MCF 10A (cell line): ENCODE measurements at regions not wholly inside any gene's neighbourhood (a gene's known extent, or its start where the extent isn't known, plus 50 kb on each side); places are given as distances from the start of the nearest gene placed in this dataset.
A peak's percentile ranks its signal among the peaks of the same experiment; 100 is the strongest.

Experiments used
- BruUV-seq: library from RNA; stranded (reverse); fragments of 400-500 nt; replicated peaks from 2 replicates; lab custom pipeline; 2021; lab: Mats Ljungman, UMichigan
- CTCF ChIA-PET: fragments of 300-600 bp; sonication (Branson Sonifier 250); formaldehyde crosslinking; extraction: SDS; loops from one replicate; lab custom pipeline; 2021; ENCODE audit warnings: antibody characterized with exemption, inconsistent platforms; lab: Yijun Ruan, JAX
- POLR2A ChIA-PET: fragments of 300-600, 350-650 bp; sonication (Branson Sonifier 250); formaldehyde crosslinking; extraction: SDS; loops from one replicate; lab custom pipeline; 2020; ENCODE audit warnings: antibody characterized with exemption, inconsistent platforms; lab: Yijun Ruan, JAX
- DNase-seq: peaks from one replicate; pipeline ENCODE4 v3.0.0-alpha.2; 2018; ENCODE audit not compliant: unreplicated experiment
- H3K27ac Mint-ChIP-seq: one replicate; pipeline ENCODE4 v1.8.0; 2022; ENCODE audit warnings: mild to moderate bottlenecking, low read depth, mixed read lengths; ENCODE audit not compliant: unreplicated experiment
- H3K27me3 Mint-ChIP-seq: one replicate; pipeline ENCODE4 v1.8.0; 2022; ENCODE audit warnings: mixed read lengths; ENCODE audit not compliant: insufficient read depth, unreplicated experiment
- H3K36me3 Mint-ChIP-seq: one replicate; pipeline ENCODE4 v1.8.0; 2022; ENCODE audit warnings: mild to moderate bottlenecking, moderate library complexity, mixed read lengths; ENCODE audit not compliant: insufficient read depth, unreplicated experiment
- H3K4me1 Mint-ChIP-seq: one replicate; pipeline ENCODE4 v1.8.0; 2022; ENCODE audit warnings: mixed read lengths; ENCODE audit not compliant: insufficient read depth, unreplicated experiment
- H3K4me3 Mint-ChIP-seq: one replicate; pipeline ENCODE4 v1.8.0; 2022; ENCODE audit warnings: mild to moderate bottlenecking, moderate library complexity, mixed read lengths; ENCODE audit not compliant: unreplicated experiment
- H3K9me3 Mint-ChIP-seq: one replicate; pipeline ENCODE4 v1.8.0; 2022; ENCODE audit warnings: mixed read lengths; ENCODE audit not compliant: unreplicated experiment
- CTCF ChIP-seq: fragments of 200-600 bp; IDR thresholded peaks from one replicate; pipeline ENCODE4 v1.8.0; 2022; ENCODE audit warnings: antibody characterized with exemption, mild to moderate bottlenecking; ENCODE audit not compliant: unreplicated experiment
- intact Hi-C: fragments of 100-400 bp; cut with micrococcal nuclease; formaldehyde crosslinking; loops from 2 replicates; pipeline ENCODE4 v1.14.1; 2022

GRCh38 chr6:67391955-67392354 is 1243.1 kb upstream of the ADGRB3 start:
- no peak overlapping the region for H3K4me3 Mint-ChIP-seq
- H3K36me3 Mint-ChIP-seq = no peaks in the 10 kb centered on the region
- no peaks in the 10 kb centered on the region for H3K27me3 Mint-ChIP-seq
- POLR2A ChIA-PET = no interaction called here
- no peak overlapping the region for H3K27ac Mint-ChIP-seq
- CTCF ChIA-PET = no interaction called here
- H3K9me3 Mint-ChIP-seq = peaks cover 10% of the 10 kb centered on the region
- no peak for DNase-seq
- intact Hi-C loops = no loop called here
- H3K4me1 Mint-ChIP-seq = no peaks in the 10 kb centered on the region
- TF ChIP-seq CTCF = no peak
- no TSS peak for BruUV-seq

- BruUV-seq = no TSS peak
Observed at GRCh38 chr6:67369679-67370078, 1265.4 kb upstream of the ADGRB3 start.

GRCh38 chr6:67362976-67363375 is 1272.1 kb upstream of the ADGRB3 start:
- Mint-ChIP-seq H3K9me3 (peaks cover 7% of the 10 kb centered on the region), H3K36me3 (no peaks in the 10 kb centered on the region), H3K4me3 (no peak overlapping the region), H3K4me1 (no peaks in the 10 kb centered on the region), H3K27me3 (no peaks in the 10 kb centered on the region), H3K27ac (no peak overlapping the region)
- no peak for DNase-seq
- CTCF ChIA-PET = interaction anchor here (1.0 kb wide), 1 partner anchor 500 kb away, joined by 3 read pairs; no protein-coding TSS in a partner anchor
- intact Hi-C loops = no loop called here
- BruUV-seq = no TSS peak
- no peak for TF ChIP-seq CTCF
- POLR2A ChIA-PET = no interaction called here

More at GRCh38 chr6:67369679-67370078, 1265.4 kb upstream of the ADGRB3 start:
- POLR2A ChIA-PET = no interaction called here
- no peak for DNase-seq
- TF ChIP-seq CTCF = no peak
- Mint-ChIP-seq H3K4me3 (no peak overlapping the region), H3K36me3 (no peaks in the 10 kb centered on the region), H3K27ac (no peak overlapping the region), H3K4me1 (no peaks in the 10 kb centered on the region), H3K9me3 (no peaks in the 10 kb centered on the region), H3K27me3 (no peaks in the 10 kb centered on the region)
- intact Hi-C loops = no loop called here
- CTCF ChIA-PET = no interaction called here

- ChIA-PET CTCF (interaction anchor here (0.7 kb wide), 1 partner anchor 803 kb away, joined by 3 read pairs; no protein-coding TSS in a partner anchor), POLR2A (no interaction called here)
- TF ChIP-seq CTCF = no peak
- intact Hi-C loops = no loop called here
- BruUV-seq = no TSS peak
- Mint-ChIP-seq H3K9me3 (peaks cover 7% of the 10 kb centered on the region), H3K27me3 (no peaks in the 10 kb centered on the region), H3K36me3 (no peaks in the 10 kb centered on the region), H3K4me1 (no peaks in the 10 kb centered on the region), H3K27ac (peak overlapping the region; percentile 67), H3K4me3 (peak overlapping the region; percentile 51)
- DNase-seq = peak; percentile 11
Observed at GRCh38 chr6:67361264-67361663, 1273.8 kb upstream of the ADGRB3 start.
